Caco-2 (cell line): ENCODE measurements at regions not wholly inside any gene's neighbourhood (a gene's known extent, or its start where the extent isn't known, plus 50 kb on each side); places are given as distances from the start of the nearest gene placed in this dataset.

Experiments
- BruUV-seq: library from RNA; stranded (reverse); fragments of 400-500 nt; replicated peaks from 2 replicates; lab custom pipeline; 2021; lab: Mats Ljungman, UMichigan
- CTCF ChIA-PET: fragments of 300-600 bp; sonication (Branson Sonifier 250); formaldehyde crosslinking; loops from one replicate; lab custom pipeline; 2022; ENCODE audit warnings: antibody characterized with exemption; lab: Charles Lee
- POLR2A ChIA-PET: fragments of 300-600 bp; sonication (Branson Sonifier 250); formaldehyde crosslinking; loops from one replicate; lab custom pipeline; 2022; ENCODE audit warnings: antibody characterized with exemption; lab: Charles Lee
- DNase-seq, 2 experiments: peaks; one replicate each; pipeline versions ENCODE4 v3.0.0 to v3.0.0-alpha.2; 2020 to 2022
- H3K27me3 ChIP-seq: replicated peaks from 2 replicates; pipeline ENCODE4 v1.6.0; 2011; ENCODE audit warnings: low read length; ENCODE audit not compliant: control insufficient read depth, insufficient read depth
- H3K36me3 ChIP-seq: 2 replicates; pipeline ENCODE4 v1.5.1; 2011; ENCODE audit warnings: low read length; ENCODE audit not compliant: control insufficient read depth, insufficient read depth
- H3K4me1 ChIP-seq: fragments of 250-450 bp; sonication (Bioruptor Pico); 2 replicates; pipeline ENCODE4 v1.5.1; 2020; ENCODE audit warnings: mild to moderate bottlenecking
- H3K4me3 ChIP-seq: 2 replicates; pipeline ENCODE4 v1.5.1; 2011; ENCODE audit warnings: low read depth, mild to moderate bottlenecking, control low read depth, low read length
- H3K9me3 ChIP-seq: fragments of 250-450 bp; sonication (Bioruptor Pico); 2 replicates; pipeline ENCODE4 v1.5.1; 2020; ENCODE audit warnings: mild to moderate bottlenecking, moderate library complexity
- H3K27ac Mint-ChIP-seq: one replicate; pipeline ENCODE4 v1.8.0; 2022; ENCODE audit warnings: mixed read lengths; ENCODE audit not compliant: unreplicated experiment
- H3K27me3 Mint-ChIP-seq: one replicate; pipeline ENCODE4 v1.8.0; 2022; ENCODE audit warnings: mixed read lengths; ENCODE audit not compliant: insufficient read depth, unreplicated experiment
- H3K36me3 Mint-ChIP-seq: one replicate; pipeline ENCODE4 v1.8.0; 2022; ENCODE audit warnings: mild to moderate bottlenecking, mixed read lengths; ENCODE audit not compliant: insufficient read depth, unreplicated experiment
- H3K4me1 Mint-ChIP-seq: one replicate; pipeline ENCODE4 v1.8.0; 2022; ENCODE audit warnings: low read depth, mixed read lengths; ENCODE audit not compliant: unreplicated experiment
- H3K4me3 Mint-ChIP-seq: one replicate; pipeline ENCODE4 v1.8.0; 2022; ENCODE audit warnings: mild to moderate bottlenecking, moderate library complexity, mixed read lengths; ENCODE audit not compliant: unreplicated experiment
- H3K9me3 Mint-ChIP-seq: one replicate; pipeline ENCODE4 v1.8.0; 2022; ENCODE audit warnings: mixed read lengths; ENCODE audit not compliant: unreplicated experiment
- CTCF ChIP-seq, 2 experiments: fragments of 200-600 bp in 1 of 2; IDR thresholded peaks; 1 replicate in 1 of 2; 2 replicates in 1 of 2; pipeline versions ENCODE4 v1.5.1 to v1.8.0; 2011 to 2022; ENCODE audit warnings: antibody characterized with exemption in 1 of 2, control low read depth in 1 of 2, inconsistent platforms in 1 of 2, low read depth in 1 of 2, low read length in 1 of 2, mild to moderate bottlenecking in 1 of 2, moderate library complexity in 1 of 2; ENCODE audit not compliant: insufficient read depth in 1 of 2, severe bottlenecking in 1 of 2, unreplicated experiment in 1 of 2
- intact Hi-C: fragments of 100-400 bp; cut with micrococcal nuclease; formaldehyde crosslinking; loops from one replicate; pipeline ENCODE4 v1.10.0; 2022; ENCODE audit not compliant: unreplicated experiment

DNA sequence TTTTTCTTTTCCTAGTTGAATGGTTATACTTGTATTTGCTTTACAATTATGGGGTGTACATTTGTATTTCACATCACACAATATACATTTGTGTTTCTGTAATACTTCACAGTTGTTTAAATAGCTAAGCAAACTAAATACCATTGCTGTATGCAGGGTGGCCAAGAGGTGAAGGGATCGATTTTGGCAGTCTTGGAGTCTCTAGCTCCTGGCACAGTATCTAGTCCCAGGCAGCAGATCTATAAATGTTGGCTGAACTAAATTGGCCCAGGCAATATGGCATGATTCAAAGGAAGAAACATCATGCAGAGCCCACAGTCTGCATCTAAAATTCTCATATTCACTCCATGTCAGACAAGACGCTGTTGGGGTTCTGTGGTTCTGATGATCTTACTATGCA is 110.1 kb upstream of the GPBP1 start:
- H3K27me3 Mint-ChIP-seq, result no peaks in the 10 kb centered on the region
- peaks cover 8% of the 10 kb centered on the region; the same call in 1 of the 2 replicates for H3K9me3 ChIP-seq
- H3K36me3 Mint-ChIP-seq, result no peaks in the 10 kb centered on the region
- no peak for TF ChIP-seq CTCF (IDR thresholded peaks at IDR 0.05; ENCODE audit: insufficient read depth in 1 of 2, low read depth in 1 of 2, low read length in 1 of 2, severe bottlenecking in 1 of 2, unreplicated experiment in 1 of 2)
- H3K27me3 ChIP-seq, result no peaks in the 10 kb centered on the region
- BruUV-seq, result no TSS peak
- DNase-seq, result no peak
- 0 out of 2 replicates have a peak, but pooled peaks cover 9% of the 10 kb centered on the region for H3K4me1 ChIP-seq
- POLR2A ChIA-PET, result no interaction called here
- intact Hi-C loops, result no loop called here
- CTCF ChIA-PET, result no interaction called here
- H3K4me3 Mint-ChIP-seq, result no peak overlapping the region
- H3K4me1 Mint-ChIP-seq, result no peaks in the 10 kb centered on the region
- H3K36me3 ChIP-seq, result no peaks in the 10 kb centered on the region
- H3K27ac Mint-ChIP-seq, result no peak overlapping the region
- no peak overlapping the region for H3K4me3 ChIP-seq
- H3K9me3 Mint-ChIP-seq, result peaks cover 7% of the 10 kb centered on the region

DNA sequence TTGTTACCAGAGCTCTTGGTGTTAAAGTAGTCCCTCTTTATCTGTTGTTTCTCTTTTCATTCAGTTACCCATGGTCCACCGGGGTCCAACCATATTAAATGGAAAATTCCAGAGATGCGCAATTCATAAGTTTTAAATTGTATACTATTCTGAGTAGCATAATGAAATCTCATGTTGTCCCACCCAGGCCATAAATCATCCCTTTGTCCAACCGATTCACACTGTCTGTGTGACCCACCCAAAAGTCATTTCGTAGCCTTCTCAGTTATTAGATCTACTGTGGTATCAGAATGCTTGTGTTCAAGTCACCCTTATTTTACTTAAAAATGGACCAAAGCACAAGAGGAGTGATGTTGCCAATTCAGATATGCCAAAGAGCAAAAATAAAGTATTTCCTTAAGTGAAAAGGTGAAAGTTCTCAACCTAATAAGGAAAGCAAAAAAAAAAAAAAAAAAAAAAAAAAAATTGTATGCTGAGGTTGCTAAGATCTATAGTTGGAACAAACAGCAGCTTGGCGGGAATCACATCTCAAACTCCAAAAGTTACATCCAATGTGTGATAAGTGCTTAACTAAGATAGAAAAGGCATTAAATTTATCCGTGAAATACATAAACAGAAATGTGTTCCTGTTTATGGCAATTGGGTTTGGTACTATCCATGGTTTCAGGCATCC is 106.8 kb upstream of the GPBP1 start:
- peaks cover 33% of the 10 kb centered on the region for H3K9me3 ChIP-seq
- H3K4me1 ChIP-seq, result peaks cover 24% of the 10 kb centered on the region
- Mint-ChIP-seq H3K27ac (no peak overlapping the region), H3K4me3 (no peak overlapping the region), H3K9me3 (peaks cover 29% of the 10 kb centered on the region), H3K36me3 (no peaks in the 10 kb centered on the region), H3K4me1 (peaks cover 16% of the 10 kb centered on the region), H3K27me3 (no peaks in the 10 kb centered on the region)
- H3K4me3 ChIP-seq, result no peak overlapping the region
- ChIA-PET CTCF (no interaction called here), POLR2A (no interaction called here)
- no peak for TF ChIP-seq CTCF (IDR thresholded peaks at IDR 0.05; ENCODE audit: insufficient read depth in 1 of 2, low read depth in 1 of 2, low read length in 1 of 2, severe bottlenecking in 1 of 2, unreplicated experiment in 1 of 2)
- no TSS peak for BruUV-seq
- intact Hi-C loops, result no loop called here
- H3K27me3 ChIP-seq, result no peaks in the 10 kb centered on the region
- H3K36me3 ChIP-seq, result no peaks in the 10 kb centered on the region
- DNase-seq, result no peak

DNA sequence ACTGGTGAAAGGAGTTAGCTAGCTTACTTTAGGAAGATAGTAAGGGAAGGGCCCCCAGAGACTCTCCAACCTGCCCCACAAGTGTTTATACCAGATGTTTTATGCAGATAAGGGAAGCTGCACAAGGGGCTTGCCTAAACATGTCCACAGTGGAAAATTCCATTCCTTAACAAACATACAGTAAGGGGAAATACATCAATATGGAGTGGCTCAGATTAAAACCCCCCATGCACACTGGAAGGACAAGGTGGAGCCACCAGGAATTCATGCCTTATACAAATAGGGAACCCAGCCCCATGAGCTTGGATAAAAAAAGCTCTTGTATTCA is 106.3 kb upstream of the GPBP1 start:
- Histone ChIP-seq H3K4me1 (peaks cover 29% of the 10 kb centered on the region), H3K9me3 (peaks cover 33% of the 10 kb centered on the region), H3K27me3 (no peaks in the 10 kb centered on the region), H3K4me3 (no peak overlapping the region), H3K36me3 (no peaks in the 10 kb centered on the region)
- no peak for TF ChIP-seq CTCF (IDR thresholded peaks at IDR 0.05; ENCODE audit: insufficient read depth in 1 of 2, low read depth in 1 of 2, low read length in 1 of 2, severe bottlenecking in 1 of 2, unreplicated experiment in 1 of 2)
- BruUV-seq, result no TSS peak
- Mint-ChIP-seq H3K36me3 (no peaks in the 10 kb centered on the region), H3K27ac (no peak overlapping the region), H3K4me3 (no peak overlapping the region), H3K27me3 (no peaks in the 10 kb centered on the region), H3K9me3 (peaks cover 29% of the 10 kb centered on the region), H3K4me1 (peaks cover 21% of the 10 kb centered on the region)
- intact Hi-C loops, result no loop called here
- ChIA-PET CTCF (no interaction called here), POLR2A (no interaction called here)
- DNase-seq, result no peak
